ENCODE measurements at regions not wholly inside any gene's neighbourhood (a gene's known extent, or its start where the extent isn't known, plus 50 kb on each side); places are given as distances from the start of the nearest gene placed in this dataset.

- H3K4me3 ChIP-seq = no peak overlapping the region
- intact Hi-C loops (cut with DNase I) = no loop called here
- TF ChIP-seq CTCF (IDR thresholded peaks at IDR 0.05) = no peak
- H3K27ac ChIP-seq = no peak overlapping the region
- DNase-seq (no peak), ATAC-seq (no peak)
- 80 to 81% methylated on average over 4 of the region's 4 CpGs for WGBS, 2 donors
- no peaks in the 10 kb centered on the region for H3K36me3 ChIP-seq
- H3K27me3 ChIP-seq = no peaks in the 10 kb centered on the region
- H3K9me3 ChIP-seq = peaks cover 0 to 10% (median 4%) of the 10 kb centered on the region in 11 donors
- no peaks in the 10 kb centered on the region for H3K4me1 ChIP-seq
Observed at GRCh38 chr1:79517470-79518224, 511.1 kb upstream of the ADGRL4 start.

- 76 to 85% methylated on average over 2 of the region's 2 CpGs for WGBS, 2 donors
- intact Hi-C loops (cut with DNase I) = no loop called here
- DNase-seq = no peak
- Histone ChIP-seq H3K4me1 (no peaks in the 10 kb centered on the region), H3K9me3 (peaks cover 0 to 3% (median 0%) of the 10 kb centered on the region in 11 donors), H3K36me3 (no peaks in the 10 kb centered on the region), H3K27me3 (no peaks in the 10 kb centered on the region), H3K27ac (no peak overlapping the region), H3K4me3 (no peak overlapping the region)
- TF ChIP-seq CTCF (IDR thresholded peaks at IDR 0.05) = no peak
- ATAC-seq = no peak
Observed at GRCh38 chr1:79507770-79508169, 501.2 kb upstream of the ADGRL4 start.

- DNase-seq = no peak
- TF ChIP-seq CTCF (IDR thresholded peaks at IDR 0.05) = no peak
- H3K27ac ChIP-seq = no peak overlapping the region
- no peaks in the 10 kb centered on the region for H3K9me3 ChIP-seq
- WGBS, 2 donors = 84 to 87% methylated on average over 3 of the region's 3 CpGs
- no peaks in the 10 kb centered on the region for H3K27me3 ChIP-seq
- H3K4me1 ChIP-seq = no peaks in the 10 kb centered on the region
- H3K4me3 ChIP-seq = no peak overlapping the region
- no peak for ATAC-seq
- no peaks in the 10 kb centered on the region for H3K36me3 ChIP-seq
- intact Hi-C loops (cut with DNase I) = no loop called here
Observed at GRCh38 chr1:79501153-79501552, 494.6 kb upstream of the ADGRL4 start.

GRCh38 chr1:79499541-79499940, 493.0 kb upstream of the ADGRL4 start:
- H3K4me1 ChIP-seq = no peaks in the 10 kb centered on the region
- WGBS, 2 donors = 86 to 87% methylated on average over 1 of the region's 1 CpG
- H3K27me3 ChIP-seq = no peaks in the 10 kb centered on the region
- intact Hi-C loops (cut with DNase I) = no loop called here
- no peaks in the 10 kb centered on the region for H3K36me3 ChIP-seq
- H3K9me3 ChIP-seq = no peaks in the 10 kb centered on the region
- ATAC-seq = no peak
- no peak overlapping the region for H3K27ac ChIP-seq
- TF ChIP-seq CTCF (IDR thresholded peaks at IDR 0.05) = no peak
- no peak overlapping the region for H3K4me3 ChIP-seq
- DNase-seq = no peak
